AG04449 (cell line): ENCODE measurements at regions not wholly inside any gene's neighbourhood (a gene's known extent, or its start where the extent isn't known, plus 50 kb on each side); places are given as distances from the start of the nearest gene placed in this dataset.

Experiments used
- CTCF ChIA-PET: fragments of 350-600 bp; formaldehyde crosslinking; extraction: SDS; loops from one replicate; lab custom pipeline; 2021; ENCODE audit warnings: antibody characterized with exemption; lab: Yijun Ruan, JAX
- POLR2A ChIA-PET: fragments of 400-600, 350-600 bp; formaldehyde crosslinking; extraction: SDS; loops from one replicate; lab custom pipeline; 2020; ENCODE audit warnings: antibody characterized with exemption, inconsistent platforms; lab: Yijun Ruan, JAX
- DNase-seq: peaks from one replicate; pipeline ENCODE4 v3.0.0-alpha.2; 2010; ENCODE audit warnings: low read depth, low spot score
- H3K4me3 ChIP-seq: 2 replicates; pipeline ENCODE4 v1.5.1; 2011; ENCODE audit warnings: low read depth, mild to moderate bottlenecking, control low read depth, low read length
- CTCF ChIP-seq: IDR thresholded peaks from one replicate; pipeline ENCODE4 v1.5.1; 2011; ENCODE audit warnings: mild to moderate bottlenecking, moderate library complexity, low read length, control low read depth, inconsistent platforms; ENCODE audit not compliant: insufficient read depth; ENCODE audit errors: missing control alignments

GRCh38 chr15:92332125-92332899 lies 61.4 kb upstream of the ST8SIA2 start:
- ChIA-PET CTCF (no interaction called here), POLR2A (no interaction called here)
- no peak overlapping the region for H3K4me3 ChIP-seq
- no peak for TF ChIP-seq CTCF
- DNase-seq, result no peak

GRCh38 chr15:92333709-92334108 lies 60.0 kb upstream of the ST8SIA2 start:
- TF ChIP-seq CTCF, result no peak
- no peak overlapping the region for H3K4me3 ChIP-seq
- no peak for DNase-seq
- CTCF ChIA-PET, result no interaction called here
- POLR2A ChIA-PET, result no interaction called here

GRCh38 chr15:92336419-92336987 lies 57.2 kb upstream of the ST8SIA2 start:
- DNase-seq, result no peak
- TF ChIP-seq CTCF, result no peak
- H3K4me3 ChIP-seq, result no peak overlapping the region
- POLR2A ChIA-PET, result no interaction called here
- CTCF ChIA-PET, result no interaction called here

DNA sequence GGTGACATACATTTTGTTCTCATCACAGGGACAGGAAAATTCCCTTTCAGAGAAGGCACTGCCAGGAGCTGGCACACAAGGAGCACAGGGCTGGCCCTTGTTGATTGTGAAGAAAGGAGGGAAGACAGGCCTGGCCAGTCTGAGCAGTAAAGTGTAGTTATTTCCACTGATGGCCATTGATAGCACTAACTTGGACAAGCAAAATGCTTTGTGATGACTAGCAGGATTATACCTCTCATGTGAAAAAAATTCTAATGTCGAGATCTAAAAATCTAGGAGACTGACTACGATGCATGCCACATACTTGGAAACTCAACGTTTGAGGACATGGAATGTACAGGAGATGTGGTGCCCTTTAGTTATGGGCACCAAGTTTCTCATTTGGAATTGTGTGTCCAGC lies 54.3 kb upstream of the ST8SIA2 start:
- ChIA-PET POLR2A (no interaction called here), CTCF (no interaction called here)
- no peak overlapping the region for H3K4me3 ChIP-seq
- no peak for DNase-seq
- TF ChIP-seq CTCF, result no peak
